ENCODE measurements at regions not wholly inside any gene's neighbourhood (a gene's known extent, or its start where the extent isn't known, plus 50 kb on each side); places are given as distances from the start of the nearest gene placed in this dataset.

- TF ChIP-seq GATA3 (IDR thresholded peaks at IDR 0.05; ENCODE audit: low read depth, low read length) (no peak), GATA2 (IDR thresholded peaks at IDR 0.05; ENCODE audit: low read depth, low read length) (no peak)
These were observed 349.6 kb upstream of the CWC22 start for GRCh38 chr2:180356676-180357075.
